NCI-H1105 (cell line): ENCODE measurements at regions not wholly inside any gene's neighbourhood (a gene's known extent, or its start where the extent isn't known, plus 50 kb on each side); places are given as distances from the start of the nearest gene placed in this dataset.
"Not testable (repeated sequence)": the region's sequence is repeated elsewhere in the genome, so short reads cannot be mapped to it uniquely, and the experiment has no call there.

Experiments
- DNase-seq: peaks from one replicate; lab custom pipeline; 2025; lab: John Stamatoyannopoulos, UW

DNA sequence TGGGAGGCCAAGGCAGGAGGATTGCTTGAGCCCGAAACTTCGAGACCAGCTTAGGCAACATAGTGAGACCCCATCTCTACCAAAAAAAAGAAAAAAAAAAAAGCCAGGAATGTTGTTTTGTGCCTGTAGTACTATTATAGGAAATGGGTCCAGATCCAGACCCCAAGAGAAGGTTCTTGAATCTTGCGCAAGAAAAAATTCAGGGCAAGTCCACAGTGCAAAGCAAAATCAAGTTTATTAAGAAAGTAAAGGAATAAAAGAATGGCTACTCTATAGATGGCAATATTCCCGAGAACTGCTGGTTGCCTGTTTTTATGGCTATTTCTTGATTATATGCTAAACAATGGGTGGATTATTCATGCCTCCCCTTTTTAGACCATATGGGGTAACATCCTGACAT lies 51.2 kb upstream of the RDX start:
- no peak for DNase-seq

DNA sequence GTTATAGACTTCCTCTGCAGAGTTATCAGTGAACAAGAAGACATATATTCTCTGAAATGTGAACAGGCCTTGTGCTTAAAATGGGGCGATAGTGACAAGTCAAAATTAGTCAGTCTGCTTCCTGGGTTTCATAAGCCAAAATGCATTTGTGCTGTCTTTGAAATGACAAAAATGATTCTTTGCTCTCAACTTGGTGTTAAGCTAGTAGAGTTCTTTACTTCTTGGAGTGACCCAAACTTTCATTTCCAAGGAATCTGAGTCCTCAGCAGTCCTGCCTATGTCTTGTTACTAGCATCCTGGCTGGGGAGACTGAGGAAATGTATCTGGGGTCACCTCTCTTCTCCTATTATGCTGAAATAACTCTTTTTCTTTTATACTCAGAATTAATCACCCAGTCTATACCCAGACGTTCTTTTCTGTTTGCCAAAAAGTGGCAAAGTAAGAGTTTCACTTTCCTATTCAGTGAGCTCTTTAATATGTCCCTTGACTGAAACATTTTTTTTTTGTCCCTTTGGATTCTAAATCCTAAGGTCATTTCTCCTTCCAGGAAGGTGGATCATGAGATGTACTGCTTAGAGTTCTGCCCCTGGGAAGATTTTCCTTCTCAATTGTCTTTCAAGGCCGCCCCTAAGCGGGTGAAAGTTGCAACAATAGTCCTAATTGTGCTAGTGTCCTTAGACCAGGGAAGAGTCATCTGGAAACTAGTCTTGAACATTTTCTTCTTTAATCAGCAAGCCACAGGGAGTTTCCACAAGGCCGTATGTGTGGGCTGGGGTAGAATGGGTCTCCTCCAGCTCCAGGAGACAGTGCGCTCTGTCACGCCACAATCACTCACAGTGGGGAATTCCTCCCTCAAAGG lies 53.0 kb upstream of the RDX start:
- no peak for DNase-seq

DNA sequence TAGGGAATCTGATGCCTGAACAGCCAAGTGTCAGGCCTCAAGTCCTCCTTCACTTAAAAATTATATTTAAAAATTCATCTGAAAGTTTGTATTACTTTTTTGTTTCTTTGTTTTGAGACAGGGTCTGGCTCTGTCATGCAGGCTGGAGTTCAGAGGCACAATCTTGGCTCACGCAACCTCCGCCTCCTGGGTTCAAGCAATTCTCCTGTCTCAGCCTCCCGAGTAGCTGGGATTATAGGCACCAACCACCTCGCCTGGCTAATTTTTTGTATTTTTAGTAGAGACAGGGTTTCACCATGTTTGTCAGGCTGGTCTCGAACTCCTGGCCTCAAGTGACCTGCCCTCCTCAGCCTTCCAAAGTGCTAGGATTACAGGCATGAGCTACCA lies 53.6 kb upstream of the RDX start:
- DNase-seq: not testable (repeated sequence)

DNA sequence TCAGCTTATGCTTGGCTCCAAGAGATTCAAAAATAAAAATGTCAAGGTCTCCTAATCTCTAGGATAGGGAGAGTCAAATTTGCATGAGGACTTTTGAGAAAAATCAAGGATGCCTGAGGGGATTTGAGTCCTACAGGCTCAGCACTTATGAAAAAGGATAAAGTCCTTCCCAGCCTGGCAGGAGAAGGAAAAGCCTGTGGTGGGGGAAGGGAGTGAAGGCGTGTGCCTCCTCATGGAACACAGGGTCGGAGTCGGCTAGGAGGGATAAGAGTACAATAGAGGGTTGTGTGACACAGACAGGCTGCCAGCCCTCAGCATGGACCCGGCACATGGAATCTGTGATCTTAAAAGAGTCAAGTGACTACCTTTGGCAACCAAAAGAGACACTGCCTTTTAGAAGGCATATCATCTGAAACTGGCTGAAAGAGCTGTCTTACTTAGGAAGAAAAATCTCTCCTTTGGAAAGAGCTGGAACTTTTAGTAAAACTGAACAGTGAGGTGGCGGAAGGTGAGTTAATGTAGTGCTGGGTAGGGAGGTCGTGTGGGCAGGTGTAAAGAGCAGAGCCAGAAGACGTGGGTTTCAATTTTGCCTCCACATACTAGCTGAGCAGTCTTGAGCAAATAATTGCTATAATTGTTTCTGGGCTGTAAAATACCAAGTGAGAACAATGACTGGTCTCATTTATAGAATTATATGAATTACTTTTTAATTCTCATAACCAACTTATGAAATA lies 58.8 kb upstream of the RDX start:
- no peak for DNase-seq

DNA sequence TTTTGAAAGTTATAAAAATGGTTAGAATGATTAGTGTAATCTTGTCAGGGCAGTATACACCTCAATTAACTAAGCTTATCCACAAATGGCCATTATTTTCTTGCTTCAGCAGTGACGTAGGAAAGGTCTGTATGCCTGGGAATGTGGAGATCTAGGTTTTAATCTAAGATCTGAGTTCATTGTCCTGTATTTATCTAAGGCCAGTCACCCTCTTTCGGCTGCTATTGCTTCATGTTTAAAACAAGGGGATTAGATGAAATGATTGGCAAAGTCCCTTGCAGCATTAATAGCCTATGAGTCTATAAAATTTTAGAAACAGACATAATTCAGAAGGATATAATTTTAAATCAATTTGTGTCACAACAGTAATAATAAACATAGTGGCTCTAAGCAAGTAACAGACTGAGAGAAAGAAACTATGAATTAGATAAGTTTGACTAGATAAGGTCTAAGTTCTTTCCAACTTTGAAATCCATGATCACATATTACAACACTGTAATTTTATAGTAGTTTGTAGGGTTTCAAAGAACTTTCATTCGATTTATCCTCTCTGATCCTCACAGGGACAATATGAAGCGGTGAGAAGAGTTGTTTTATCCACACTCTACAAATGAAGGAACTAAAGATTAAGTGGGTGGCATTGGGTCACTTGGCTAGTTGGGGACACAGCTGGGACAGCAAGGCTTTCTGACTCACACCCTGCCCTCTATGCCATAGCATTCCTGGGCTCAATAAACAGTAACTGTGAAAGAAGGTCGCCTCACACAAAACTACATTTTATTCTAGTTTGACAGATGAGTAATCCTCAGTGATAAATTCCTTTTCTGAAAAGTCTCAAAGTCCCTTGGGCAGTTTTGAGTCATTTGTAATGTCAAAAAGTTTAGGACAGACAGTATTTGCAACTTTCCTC lies 60.6 kb upstream of the RDX start:
- DNase-seq: no peak

DNA sequence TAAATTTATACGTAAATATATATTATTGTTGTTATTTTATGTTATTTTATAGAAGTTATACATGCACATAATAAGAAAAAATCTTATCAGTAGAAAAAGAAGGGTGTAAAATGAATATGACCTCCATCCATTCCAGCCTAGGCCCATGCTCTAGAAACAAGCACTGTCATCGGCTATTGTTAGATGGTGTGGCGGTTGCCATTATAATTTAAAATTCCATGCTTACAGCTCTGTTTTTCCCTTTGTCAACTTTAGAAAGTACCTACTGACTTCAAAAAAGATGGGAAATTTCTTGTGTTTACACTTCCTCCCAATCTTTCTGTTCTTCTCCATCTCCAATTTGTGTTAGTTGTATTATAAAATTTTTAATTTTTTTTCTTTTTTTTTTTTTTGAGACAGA lies 61.9 kb upstream of the RDX start:
- DNase-seq: no peak

DNA sequence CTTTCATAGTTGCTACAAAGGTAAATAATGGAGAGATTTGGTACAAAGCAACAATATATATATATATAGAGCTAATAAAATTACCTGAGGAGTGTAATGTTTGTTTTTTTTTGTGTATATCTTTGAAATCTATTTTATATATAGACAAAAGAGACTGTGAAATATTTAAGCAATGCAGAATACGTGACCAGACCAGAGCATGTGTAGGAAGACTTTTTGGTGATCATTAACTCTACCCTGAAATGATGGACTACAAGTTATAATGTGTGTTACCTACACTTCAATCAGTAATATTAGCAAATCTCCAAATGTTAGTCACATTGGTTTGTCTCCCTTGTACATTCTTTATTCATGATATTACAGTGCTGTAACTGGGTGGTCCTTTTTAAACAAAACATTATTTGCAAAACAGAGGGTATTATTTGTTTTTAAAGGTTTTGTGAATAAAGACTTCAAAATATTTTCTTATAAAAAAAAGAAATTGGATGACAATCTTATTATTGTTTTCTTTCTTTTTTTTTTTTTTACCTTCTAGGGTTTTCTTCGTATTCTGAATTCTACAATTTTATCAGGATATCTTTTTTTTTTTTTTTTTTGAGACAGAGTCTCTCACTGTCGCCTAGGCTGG lies 64.5 kb upstream of the RDX start:
- DNase-seq: not testable (repeated sequence)

DNA sequence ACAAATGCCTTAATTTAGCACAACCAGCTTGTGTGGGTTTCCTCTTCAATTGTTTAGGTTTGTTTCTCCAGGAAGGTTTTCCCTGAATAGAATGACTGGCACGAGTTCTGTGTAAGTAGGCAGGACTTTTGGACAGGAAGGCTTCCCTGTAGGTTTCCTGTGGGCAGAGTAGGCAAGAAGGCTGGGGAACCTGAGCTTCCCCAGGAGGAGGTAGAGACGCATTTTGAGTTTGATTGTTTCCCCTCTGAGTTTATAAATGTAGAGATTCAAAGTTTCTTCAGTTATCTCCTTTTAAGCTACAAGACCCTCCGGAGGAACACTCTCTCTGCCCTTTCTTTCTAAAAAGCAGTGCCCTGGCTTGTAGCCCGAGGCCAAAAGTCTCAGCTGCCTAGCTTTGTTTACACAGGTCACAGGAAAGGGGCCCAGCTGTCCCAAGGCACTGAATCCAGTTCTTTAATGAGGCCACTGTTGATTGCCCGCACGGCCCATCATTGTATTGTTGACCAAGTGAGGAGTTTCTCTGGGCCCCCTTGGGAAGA lies 66.6 kb upstream of the RDX start:
- DNase-seq: no peak

DNA sequence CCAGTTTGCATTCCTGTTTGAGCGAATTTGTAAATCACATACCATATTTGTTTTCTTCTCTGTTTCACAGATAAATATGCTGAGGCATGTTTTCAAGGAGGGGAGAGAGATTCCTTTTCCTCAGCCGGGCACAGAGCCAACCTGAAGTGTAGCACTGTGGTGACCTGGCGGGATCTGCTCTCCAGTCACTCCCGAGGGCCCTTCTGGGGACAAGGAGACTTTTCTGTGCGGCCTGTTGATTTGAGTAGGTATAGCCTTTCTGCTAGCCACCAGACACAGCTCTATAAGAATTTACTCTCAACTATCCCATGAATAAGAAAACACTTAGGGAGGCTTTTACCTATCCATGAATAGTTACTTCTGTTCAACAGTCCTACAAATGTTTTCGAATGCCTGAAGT lies 63.5 kb upstream of the FDX1 start:
- DNase-seq: peak; percentile 22

DNA sequence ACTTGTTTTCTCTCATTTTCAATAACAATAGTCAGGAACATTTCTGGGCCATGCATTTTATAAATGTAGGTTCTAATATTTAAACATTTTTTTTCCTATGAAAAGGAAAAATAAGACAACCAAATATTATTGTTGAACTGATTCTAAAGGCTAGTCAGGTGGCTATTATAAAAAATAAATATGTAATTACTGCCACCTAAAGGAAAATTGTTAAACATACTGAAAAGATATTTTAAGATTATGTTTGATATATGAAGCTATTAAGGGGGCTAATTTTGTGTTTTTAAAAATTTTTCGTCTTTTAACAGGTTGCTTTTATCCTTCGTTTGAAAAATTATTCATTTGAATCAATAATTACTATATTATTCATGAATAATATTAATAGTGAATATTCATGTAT lies 62.2 kb upstream of the FDX1 start:
- no peak for DNase-seq

DNA sequence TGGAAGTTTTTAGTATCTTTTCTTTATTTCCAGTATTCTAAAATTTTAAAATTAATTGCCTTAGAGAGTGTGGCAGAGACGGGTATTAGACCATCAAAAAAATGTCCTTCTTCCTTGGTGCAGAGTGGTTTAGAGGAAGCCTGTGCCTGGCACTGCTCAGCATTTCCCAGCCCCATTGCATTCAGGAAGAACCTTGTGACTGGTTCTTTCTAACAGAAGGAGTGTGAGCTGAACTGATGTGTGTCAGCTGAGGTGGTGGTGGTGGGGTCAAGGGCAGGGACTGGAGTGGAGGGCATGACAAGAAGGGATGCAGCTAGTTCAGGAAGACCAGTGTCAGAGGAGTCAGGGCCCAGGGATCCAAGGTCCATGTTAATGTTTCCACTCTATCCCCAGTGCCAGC lies 58.7 kb upstream of the FDX1 start:
- no peak for DNase-seq

DNA sequence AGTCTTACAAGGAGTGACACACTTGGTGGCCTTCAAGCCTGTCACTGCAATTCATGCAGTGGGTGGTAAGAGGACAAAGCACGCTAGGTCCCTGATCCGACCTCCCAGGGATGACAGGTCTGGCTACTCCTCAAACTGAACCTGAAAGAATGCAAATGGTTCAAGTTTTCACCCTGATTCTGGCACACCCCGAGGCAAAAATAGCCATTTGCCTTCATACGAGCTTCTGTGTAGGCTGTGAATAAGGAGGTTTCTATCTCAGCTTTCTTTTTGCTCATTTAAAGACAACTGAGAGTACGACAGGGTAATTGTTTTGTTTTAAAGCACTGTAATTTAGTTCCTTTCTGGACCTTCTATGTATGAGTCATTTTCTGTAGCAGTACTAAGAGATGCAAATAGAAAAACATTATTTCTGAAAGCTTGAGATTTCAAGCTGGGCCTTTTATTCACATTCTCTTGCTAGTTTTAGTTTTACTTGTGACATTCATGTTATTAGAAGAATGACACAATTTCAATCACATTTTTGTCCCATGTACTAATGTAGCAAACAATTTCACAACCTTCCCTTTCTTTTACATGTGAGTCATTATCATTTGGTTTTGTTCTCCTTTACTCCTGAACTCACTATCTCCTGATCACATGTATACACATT lies 56.6 kb upstream of the FDX1 start:
- no peak for DNase-seq

DNA sequence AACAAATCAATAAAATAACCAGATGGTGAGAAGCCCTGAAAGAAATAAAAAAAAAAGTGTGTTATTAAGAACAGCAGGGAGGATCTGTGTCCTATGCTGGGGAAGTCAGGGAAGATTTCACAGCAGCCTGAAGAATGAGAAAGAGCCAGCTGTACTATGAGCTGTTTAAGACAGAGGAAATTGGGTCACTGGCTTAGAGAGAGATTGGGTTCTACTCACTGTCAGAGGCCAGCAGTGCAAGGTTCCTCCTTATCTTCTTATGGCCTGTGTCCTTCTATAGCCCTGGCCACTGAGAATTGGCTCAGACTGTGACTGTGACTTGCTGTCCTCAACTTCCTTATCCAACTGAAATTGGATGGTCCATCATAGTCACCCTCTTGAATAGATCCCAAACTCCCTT lies 54.8 kb upstream of the FDX1 start:
- DNase-seq: no peak

DNA sequence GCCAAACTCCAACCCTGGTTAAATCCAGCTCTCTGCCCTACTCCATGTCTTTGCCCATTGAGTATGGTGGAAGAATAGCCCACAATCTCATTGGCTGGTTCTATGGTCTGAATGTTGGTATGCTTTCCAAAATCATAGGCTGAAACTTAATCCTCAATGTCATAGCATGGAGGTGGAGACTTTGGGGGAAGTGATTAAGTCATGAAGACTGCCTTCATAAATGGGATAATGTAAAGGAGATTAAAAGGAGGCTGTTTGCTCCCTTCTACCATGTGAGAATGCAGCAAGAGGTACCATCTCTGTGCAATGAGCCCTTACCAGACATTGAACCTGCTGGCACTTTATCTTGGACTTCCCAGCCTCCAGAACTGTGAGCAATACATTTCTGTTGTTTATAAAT lies 54.4 kb upstream of the FDX1 start:
- no peak for DNase-seq

DNA sequence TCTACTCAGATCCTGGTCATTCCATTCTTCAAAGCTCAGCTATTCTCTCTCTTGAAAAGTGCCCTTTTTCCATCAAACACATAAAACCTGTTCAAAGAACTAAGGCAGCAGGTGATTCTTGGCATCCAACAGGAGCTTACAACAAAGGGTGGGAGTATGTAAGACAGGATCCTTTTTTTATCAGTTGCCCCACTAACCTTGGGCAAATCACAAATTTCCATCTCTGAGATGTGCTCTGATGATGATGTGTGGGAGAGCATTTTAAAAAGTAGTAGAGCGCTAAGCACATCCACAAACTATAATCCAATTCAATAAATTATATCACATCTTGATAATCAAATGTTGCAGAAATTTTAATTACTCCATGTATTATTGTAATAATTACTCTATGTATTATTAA lies 53.7 kb upstream of the FDX1 start:
- DNase-seq: no peak

DNA sequence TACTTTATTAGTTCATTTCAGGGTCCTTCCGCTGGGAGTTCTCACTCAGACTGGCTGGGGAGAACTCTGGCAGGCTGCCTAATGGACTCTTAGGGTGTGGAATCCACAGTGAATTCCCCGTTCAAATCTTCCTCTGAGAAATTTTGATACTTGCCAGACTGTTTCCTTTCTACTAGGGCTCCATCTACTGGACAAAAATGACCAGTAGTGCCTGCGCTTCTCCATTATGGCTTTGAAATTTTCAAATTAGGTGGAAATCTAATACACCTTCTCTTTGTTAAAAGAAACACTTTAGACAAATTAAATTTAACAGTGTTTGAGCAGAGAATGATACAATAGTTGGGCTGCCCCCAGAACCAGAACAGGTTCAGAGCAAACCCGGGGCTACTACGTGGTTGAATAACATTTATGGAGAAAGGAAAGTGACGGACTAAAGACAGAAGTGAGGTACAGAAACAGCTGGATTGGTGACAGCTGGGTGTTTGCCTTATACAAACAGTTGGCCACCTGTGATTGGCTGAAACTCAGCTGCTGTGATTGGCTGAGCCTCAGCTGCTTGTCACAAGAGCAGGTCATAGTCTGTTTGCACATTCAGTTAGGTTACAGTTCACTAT lies 52.9 kb upstream of the FDX1 start:
- peak; percentile 95 for DNase-seq

DNA sequence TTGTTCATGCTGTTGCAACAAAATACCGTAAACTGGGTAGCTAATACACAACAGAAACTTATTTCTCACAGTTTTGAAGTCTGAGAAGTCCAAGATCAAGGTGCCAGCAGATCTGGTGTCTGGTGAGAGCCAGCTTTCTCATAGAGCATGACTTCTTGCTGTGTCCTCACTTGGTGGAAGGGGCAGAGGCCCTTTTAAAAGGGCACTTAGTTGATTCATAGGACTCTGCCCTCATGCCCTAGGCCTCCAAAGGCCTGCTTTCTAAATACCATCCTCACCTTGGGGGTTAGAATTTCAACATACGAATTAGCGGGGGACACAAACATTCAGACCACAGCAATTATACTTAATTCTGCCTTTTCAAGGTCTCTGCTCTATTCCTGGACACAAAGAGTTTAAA lies 52.3 kb upstream of the FDX1 start:
- DNase-seq: no peak

DNA sequence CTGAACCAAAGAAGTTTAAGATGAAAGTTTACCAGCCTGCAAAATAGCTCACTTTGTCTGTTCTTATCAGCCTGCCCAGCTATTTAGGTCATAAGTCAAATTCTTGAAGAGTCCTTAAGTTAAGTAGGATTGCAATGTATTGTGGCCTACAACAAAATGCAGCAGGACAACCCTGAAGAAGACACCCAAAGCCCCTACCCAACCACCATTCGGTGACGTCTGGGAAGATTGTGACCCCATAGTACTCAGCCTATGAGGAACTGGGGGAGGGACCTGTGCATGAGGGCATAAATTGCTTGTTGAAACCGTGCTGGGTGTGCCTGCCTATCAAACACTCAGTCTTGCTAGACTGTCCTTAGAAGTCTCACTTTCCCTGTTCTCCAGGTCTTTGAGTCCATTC lies 50.5 kb upstream of the FDX1 start:
- no peak for DNase-seq

DNA sequence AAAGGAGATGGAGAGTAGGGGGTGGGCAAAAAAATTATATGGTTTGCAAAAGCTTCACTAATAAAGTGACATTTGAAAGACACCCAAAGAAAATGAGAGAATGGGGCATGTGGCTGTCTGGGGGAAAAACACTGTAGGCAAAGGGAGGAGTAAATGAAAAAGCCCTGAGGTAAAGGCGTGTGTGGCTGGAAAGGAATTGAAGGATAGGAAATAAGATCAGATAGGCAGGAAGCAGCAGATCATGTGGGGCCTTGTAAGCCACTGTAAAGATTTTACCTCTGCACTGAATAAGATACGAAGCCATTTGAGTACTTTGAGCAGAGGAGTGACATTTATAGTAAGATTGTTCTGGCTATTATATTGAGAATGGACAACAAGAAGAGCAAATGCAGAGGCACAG lies 49.8 kb upstream of the FDX1 start:
- no peak for DNase-seq
